ENCODE measurements at regions not wholly inside any gene's neighbourhood (a gene's known extent, or its start where the extent isn't known, plus 50 kb on each side); places are given as distances from the start of the nearest gene placed in this dataset.

GRCh38 chr5:117473165-117473564, 898.5 kb upstream of the SEMA6A start:
- no peak for DNase-seq (ENCODE audit: low spot score)
- TF ChIP-seq STAT1 (IDR thresholded peaks at IDR 0.05; ENCODE audit: unreplicated experiment) (no peak), REST (IDR thresholded peaks at IDR 0.05; ENCODE audit: unreplicated experiment) (no peak), ETS1 (IDR thresholded peaks at IDR 0.05) (no peak), EZH2 (IDR thresholded peaks at IDR 0.05; ENCODE audit: low read depth, unreplicated experiment) (no peak), NANOG (IDR thresholded peaks at IDR 0.05; ENCODE audit: borderline replicate concordance) (no peak), CREB1 (CRISPR knock-in tag; IDR thresholded peaks at IDR 0.05; ENCODE audit: low read depth) (no peak), POLR2AphosphoS5 (IDR thresholded peaks at IDR 0.05; ENCODE audit: low read depth) (no peak), JUNB (IDR thresholded peaks at IDR 0.05; ENCODE audit: unreplicated experiment) (no peak), ZNF331 (CRISPR knock-in tag; IDR thresholded peaks at IDR 0.05; ENCODE audit: low read depth) (no peak), EZH2phosphoT487 (IDR thresholded peaks at IDR 0.05; ENCODE audit: unreplicated experiment) (no peak)
- TF ChIP-seq, protein P1, sequence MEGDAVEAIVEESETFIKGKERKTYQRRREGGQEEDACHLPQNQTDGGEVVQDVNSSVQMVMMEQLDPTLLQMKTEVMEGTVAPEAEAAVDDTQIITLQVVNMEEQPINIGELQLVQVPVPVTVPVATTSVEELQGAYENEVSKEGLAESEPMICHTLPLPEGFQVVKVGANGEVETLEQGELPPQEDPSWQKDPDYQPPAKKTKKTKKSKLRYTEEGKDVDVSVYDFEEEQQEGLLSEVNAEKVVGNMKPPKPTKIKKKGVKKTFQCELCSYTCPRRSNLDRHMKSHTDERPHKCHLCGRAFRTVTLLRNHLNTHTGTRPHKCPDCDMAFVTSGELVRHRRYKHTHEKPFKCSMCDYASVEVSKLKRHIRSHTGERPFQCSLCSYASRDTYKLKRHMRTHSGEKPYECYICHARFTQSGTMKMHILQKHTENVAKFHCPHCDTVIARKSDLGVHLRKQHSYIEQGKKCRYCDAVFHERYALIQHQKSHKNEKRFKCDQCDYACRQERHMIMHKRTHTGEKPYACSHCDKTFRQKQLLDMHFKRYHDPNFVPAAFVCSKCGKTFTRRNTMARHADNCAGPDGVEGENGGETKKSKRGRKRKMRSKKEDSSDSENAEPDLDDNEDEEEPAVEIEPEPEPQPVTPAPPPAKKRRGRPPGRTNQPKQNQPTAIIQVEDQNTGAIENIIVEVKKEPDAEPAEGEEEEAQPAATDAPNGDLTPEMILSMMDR (conservative IDR thresholded peaks at IDR 0.05; ENCODE audit: low read depth in 2 of 2), result no peak
- Histone ChIP-seq H3K4me1 (ENCODE audit: insufficient read depth) (no peaks in the 10 kb centered on the region), H3K4me3 (no peak overlapping the region), H3K4me2 (no peak overlapping the region), H3K79me2 (replicated peaks; ENCODE audit: insufficient read depth) (no peaks in the 10 kb centered on the region), H4K20me1 (replicated peaks; ENCODE audit: insufficient read depth) (no peaks in the 10 kb centered on the region), H2AFZ (no peak overlapping the region), H3K27me3 (ENCODE audit: insufficient read depth) (no peaks in the 10 kb centered on the region), H3K36me3 (ENCODE audit: insufficient read depth) (no peaks in the 10 kb centered on the region), H3K9me2 (ENCODE audit: insufficient read depth) (no peaks in the 10 kb centered on the region), H3F3A (replicated peaks; ENCODE audit: low read depth) (no peaks in the 10 kb centered on the region), H3K27ac (ENCODE audit: low read depth) (no peak overlapping the region)
- H3K4me3 Mint-ChIP-seq, result no peak overlapping the region
- no peak overlapping the region for H3K27ac Mint-ChIP-seq
- no peak for ATAC-seq
- H3K4me1 Mint-ChIP-seq, result peaks cover 6% of the 10 kb centered on the region; the same call in 2 of the 3 replicates
- no peaks in the 10 kb centered on the region for H3K9me3 Mint-ChIP-seq
- H3K36me3 Mint-ChIP-seq (ENCODE audit: low read depth), result no peaks in the 10 kb centered on the region
- H3K27me3 Mint-ChIP-seq (ENCODE audit: insufficient read depth, low read depth, poor library complexity), result no peaks in the 10 kb centered on the region

Data from GM23338 (cell line).